Fibroblast of skin of abdomen (primary cell): ENCODE measurements at regions not wholly inside any gene's neighbourhood (a gene's known extent, or its start where the extent isn't known, plus 50 kb on each side); places are given as distances from the start of the nearest gene placed in this dataset.

Experiments
- DNase-seq: peaks from one replicate; pipeline ENCODE4 v3.0.0-alpha.2; 2013

DNA sequence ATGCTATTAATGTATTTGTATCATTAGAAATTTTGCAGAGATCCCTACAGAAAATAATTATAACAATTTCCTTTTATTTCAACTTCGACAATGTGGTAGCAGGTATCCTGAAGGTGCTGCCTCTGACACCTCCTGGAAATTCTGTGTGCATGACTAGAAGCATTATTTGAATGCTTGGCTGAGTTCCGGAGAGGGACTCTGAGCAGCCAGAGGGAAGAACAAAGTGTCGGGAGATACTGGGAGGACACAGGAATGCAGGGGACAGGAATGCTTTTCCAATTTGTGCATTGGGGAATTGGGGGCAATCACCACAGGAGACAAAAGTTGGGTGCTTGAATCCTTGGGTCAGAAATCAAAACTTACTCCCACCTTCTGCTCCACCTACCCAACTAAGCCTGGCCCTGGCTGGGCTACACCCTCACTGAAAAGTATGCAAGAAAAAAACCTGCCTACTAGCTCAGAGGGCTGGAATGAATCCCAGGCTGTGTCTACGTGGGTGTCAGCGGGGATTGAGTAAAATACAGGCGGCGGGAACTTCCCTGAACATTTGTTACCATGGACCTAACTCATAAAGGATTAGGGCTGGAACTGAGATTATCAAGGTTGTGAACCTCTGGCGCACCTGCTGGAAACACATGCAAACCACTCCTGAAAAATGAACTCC is 299.3 kb downstream of the SOX11 start:
- DNase-seq, result peak; percentile 15

DNA sequence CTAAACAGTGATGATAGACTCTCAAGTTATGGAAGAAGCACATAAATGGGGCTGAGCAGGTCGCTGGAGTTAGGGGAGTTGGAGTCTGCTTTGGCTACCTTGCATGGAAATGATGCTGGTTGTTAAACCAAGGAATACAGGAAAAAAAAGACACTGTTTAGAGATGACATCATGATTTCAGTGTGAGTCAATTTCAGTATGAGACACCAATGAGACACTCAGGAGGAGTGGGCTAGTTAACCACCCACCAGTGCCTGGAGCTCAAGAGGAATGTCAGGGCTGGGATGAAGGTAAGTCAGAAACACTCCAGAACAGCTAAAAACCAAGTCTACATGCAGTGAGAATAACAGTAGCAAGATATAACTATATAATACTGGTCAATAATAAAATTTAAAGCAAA is 303.6 kb downstream of the SOX11 start:
- DNase-seq, result peak; percentile 31

DNA sequence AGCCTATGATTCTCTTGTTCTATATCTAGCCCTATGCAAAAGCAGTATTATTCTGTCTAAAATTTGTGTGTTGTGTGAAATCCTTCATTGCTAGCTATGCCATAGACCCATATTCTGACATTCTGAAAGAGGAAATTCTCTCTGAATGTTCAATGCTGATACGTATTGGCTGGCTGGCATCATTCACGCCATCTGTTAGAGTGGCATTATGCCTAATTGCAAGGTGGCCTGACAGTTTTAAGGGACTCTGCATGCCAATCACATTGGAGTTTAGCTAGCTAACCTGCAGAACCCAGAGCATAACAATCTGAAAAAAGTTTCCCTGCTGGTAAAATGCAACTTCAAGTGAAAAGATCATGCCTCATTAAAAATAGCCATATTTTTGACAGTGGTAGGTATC is 316.0 kb downstream of the SOX11 start:
- no peak for DNase-seq

DNA sequence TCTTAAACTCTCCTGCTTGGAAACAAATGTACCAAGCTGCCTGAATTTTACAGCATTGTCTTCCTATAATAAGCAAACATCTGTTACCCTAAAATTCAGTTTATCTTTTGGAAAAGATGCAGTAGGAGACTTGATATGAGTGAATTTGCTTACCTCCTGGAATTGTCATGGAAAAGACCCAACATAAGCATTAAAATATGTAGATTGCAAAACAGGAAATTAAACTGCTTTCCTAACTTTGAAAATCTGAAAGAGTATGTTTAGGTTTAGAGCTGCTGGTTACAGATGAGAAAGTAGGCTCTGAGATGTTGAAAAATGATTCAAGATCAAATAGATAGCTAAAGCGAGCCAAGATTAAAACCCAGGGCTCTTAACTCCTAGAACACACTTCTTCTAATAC is 316.5 kb downstream of the SOX11 start:
- peak; percentile 50 for DNase-seq

DNA sequence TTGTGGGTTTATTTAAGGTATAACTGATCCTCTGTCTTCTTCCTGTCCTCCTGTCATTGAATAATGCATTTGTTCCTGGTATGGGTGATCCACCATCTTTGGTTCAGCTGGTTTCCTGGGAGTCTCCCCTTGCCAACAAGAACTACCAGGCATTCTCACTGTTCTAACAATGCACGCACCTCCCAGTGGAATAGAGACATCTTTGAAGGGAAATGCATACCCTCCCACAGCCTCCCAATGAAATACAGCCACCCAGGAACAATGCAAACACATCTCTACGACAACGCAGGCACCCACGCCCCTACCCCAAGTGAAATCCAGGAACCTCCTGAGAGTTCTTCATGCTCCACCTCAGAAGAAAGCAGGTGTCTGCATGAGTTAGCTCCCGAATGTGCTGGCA is 318.0 kb downstream of the SOX11 start:
- DNase-seq, result no peak

DNA sequence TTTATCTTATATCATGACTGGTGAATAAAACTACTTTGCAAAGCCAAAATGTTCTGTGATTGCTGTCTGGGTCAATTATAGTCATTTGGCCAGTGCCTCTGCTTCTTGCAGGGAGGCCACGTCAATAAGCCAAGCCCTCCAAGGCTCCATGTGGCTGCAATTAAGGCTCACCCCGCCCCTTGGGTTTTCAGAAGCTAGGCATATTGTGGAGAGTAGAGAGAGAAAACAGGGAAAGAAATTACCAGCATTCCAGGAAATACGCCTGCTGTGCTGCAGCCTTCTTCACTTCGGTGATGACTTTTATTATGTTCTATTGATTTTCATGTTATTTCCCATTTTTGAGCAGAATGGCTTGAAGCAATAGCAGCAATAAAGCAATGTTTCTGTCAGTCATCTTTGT is 319.7 kb downstream of the SOX11 start:
- DNase-seq, result peak; percentile 83

DNA sequence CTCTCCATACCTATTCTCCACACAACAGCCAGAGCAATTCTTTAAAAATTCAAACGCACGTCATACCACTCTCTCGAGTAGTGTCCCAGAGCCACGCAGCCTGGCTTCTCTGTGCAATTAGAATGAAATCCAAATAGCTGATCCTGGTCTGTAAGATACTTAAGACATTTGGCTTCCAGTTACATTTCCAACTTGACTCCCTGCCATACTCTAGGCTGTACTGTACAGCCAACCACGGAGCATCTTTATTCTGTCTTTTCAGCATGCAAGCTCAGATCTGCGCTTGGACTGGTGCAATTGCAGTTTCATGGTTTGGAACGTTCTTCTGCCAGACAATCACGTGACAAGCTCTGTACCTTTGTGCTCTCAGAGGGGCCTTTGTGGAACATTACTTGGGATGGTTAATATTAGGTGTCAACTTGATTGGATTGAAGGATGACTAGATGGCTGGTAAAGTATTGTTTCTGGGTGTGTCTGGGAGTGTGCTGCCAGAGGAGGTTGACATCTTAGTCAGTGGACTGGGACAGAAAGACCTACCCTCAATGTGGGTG is 325.6 kb downstream of the SOX11 start:
- DNase-seq, result no peak

DNA sequence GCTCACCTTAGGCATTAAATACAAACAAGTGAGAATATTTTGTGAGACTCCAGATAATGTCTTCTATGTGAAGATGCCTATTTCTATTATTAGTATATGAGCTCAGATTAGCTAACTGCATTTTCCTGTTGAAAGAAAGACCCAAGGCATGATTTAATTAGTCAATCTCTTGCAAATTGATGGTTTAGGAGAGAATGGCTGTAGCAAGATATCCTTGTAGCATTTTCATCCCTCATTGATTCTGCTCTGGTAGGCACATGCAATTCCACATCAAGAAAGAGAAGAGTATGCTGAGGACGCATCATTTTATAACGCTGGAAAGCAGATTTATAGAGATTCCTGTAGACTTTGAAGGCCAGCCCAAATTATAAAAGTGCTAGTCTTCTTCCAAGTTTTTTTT is 332.0 kb downstream of the SOX11 start:
- no peak for DNase-seq

DNA sequence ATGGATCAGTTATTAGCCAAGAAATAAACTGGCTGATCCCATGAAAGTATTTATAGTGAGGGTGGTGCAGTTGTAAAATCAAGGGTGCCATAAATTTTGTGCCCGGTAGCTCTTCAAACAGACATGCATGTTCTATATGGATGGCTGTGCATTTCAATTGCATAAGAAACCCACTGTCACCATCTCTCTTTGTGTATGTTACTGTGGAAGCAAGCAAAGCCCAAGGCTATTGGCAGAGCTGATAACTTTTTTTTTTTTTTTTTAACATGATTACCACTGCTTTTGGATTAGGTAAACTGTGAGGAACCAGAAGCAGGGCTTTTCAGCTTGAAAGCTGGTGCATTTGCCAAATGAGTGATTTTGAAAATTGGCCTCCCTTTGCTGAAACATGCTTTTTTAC is 332.6 kb downstream of the SOX11 start:
- no peak for DNase-seq

DNA sequence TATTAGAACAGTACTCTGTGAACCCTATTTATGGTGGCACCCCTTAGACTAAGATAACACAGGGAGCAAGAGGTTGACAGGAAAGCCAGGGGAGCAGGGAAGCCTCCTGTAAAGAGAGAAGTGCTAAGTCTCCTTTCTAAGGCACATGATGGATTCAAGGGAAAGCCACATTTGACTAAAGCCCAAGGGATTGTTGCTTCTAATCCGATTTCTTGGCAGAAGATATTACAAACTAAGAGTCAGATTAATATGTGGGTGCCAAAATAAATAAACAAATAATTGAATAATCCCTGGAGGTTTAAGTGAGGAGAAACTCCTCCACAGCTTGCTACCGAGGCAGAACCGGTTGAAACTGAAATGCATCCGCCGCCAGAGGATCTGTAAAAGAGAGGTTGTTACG is 333.2 kb downstream of the SOX11 start:
- no peak for DNase-seq

DNA sequence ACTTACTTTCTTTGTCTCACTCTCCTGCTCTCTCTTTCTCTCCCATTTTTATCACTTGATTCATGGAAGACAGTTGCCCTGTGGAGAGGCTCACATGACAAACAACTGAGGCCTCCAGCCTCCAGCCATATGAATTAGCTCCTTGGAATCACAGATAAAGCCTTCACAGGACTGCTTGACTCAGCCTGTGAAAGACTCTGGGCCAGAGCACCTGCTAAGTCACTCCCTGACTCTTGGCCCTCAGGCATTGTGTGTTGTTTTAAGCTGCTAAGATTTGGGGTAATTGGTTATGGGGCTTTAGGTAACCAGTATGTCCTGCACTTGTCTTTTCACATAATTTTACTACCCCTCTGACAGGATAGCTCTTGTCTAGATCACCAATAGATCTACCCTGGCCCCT is 334.9 kb downstream of the SOX11 start:
- DNase-seq, result no peak

DNA sequence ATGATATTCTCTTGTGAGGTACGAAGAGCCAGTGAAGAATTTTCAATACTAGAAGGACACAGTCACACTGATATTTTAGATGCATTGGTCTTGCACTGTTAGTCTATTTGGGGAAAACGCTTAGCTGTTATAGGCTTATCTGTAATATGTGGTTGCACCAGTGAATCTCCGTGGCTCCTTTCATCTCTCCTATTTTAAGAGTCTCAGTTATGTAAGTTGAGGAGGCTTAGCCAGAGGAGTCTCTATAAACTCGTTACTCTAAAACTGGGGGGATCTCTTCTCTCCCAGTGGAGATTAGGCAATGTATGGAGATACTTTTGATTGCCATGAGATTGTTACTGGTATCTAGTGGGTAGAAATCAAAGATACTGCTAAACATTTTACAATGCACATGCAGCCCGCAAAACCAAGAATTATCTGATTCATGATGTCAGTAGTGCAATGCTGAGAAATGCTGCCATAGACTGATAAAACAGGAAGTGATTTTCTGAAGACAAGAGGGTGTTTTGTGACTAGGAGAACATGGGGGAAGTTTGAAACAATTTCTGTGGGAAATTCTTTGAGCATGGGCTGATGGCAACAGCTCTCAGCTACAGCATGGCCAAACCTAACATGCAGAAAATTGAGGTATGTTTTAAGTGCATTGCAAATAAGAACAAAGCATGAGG is 339.1 kb downstream of the SOX11 start:
- no peak for DNase-seq

DNA sequence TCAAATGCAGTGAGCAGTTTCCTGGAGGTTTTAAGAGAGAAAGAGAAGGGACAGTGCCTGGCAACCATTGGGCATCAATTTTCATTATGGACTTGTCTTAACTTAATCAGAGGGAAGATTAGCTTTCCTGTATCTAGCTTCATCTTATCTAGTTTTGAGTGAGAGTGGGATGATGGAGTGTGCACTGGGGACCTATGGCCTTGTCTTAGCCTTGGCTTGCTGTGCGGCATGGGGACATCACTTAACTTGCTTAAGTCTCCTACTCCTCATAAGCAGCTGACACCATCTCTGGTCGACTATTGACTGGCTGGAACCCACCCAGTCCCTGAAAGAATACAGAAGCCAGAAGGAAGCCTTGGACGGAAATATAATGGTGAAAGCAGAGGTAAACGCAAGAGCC is 344.0 kb downstream of the SOX11 start:
- DNase-seq, result no peak

DNA sequence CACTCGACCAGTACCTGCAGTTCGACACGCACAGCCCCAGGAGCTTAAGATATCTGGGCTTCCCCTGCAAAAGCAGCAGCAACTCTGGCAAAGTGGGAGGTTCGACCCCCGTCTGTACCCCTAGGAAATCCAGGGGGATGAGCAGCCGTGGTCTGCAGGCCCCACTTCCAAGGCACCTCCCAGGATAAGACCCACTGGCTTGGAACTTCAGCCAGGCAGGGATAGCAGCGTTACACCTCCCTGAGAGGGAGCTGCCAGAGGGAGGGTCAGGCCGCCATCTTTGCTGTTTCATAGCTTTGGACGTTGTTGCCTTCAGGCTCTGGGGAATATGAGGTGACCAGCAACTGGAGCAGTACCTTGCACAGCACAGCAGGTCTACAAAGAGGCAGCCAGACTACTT is 351.1 kb downstream of the SOX11 start:
- no peak for DNase-seq

DNA sequence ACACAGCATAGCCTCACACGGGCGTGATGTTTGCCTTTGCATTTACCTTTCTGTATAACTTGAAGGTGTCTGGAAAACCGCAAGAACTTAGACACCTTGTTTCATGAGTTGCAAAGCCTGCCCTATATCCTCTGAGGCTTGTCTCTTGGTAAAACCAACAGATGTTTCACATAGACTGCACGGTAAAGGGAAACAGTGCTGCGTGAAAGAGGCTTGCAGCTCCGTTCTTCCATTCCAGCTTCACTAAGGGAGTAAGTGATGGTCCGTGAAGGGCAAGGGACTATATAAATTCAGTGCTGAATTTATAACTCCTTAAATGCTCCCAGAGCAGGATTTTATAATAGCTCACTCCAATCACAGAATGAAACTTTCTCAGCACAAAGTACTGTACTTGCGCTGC is 360.5 kb downstream of the SOX11 start:
- no peak for DNase-seq

DNA sequence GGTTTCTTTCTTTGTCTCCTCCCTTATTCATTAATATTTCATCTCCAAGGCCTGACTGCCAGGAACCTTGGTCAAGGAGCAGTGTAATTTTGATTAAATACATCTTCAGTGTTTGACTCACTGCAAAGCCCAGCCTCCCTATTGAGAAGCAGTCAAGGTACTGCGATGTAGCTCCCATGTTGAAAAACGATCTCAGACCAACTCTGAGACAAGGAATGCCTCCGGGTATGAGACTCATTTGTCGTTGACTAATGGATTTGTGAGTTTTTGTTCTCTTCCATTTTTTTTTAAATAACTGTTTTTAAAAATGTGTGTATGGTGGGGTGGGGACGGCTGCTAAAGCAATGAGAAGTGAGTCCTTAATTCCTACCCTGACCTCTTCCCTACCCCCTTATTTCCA is 361.6 kb downstream of the SOX11 start:
- no peak for DNase-seq

DNA sequence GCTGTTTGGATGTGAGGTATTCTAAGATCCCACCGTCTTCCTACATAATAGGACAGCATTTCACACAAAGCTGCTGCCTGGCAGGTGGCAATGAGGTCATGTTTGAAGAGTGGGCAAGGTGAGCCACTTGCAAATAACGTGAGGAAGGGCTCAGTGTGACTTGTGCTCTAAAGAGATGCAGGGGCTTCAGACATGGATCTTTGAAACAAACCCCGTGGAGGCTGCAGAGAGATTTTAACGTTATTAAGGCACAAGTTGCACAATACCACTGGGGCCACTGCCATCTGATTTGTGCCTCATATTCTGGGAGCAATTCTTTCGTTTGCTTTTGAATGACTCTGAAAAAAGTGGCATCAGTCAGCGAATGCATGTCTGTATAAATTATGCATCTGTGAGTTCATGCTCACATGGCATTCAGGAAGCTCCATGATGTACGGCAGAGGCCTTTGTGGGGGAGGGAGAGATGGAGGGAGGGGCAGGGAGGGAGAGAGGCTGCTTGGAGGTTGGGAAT is 362.0 kb downstream of the SOX11 start:
- DNase-seq, result no peak

DNA sequence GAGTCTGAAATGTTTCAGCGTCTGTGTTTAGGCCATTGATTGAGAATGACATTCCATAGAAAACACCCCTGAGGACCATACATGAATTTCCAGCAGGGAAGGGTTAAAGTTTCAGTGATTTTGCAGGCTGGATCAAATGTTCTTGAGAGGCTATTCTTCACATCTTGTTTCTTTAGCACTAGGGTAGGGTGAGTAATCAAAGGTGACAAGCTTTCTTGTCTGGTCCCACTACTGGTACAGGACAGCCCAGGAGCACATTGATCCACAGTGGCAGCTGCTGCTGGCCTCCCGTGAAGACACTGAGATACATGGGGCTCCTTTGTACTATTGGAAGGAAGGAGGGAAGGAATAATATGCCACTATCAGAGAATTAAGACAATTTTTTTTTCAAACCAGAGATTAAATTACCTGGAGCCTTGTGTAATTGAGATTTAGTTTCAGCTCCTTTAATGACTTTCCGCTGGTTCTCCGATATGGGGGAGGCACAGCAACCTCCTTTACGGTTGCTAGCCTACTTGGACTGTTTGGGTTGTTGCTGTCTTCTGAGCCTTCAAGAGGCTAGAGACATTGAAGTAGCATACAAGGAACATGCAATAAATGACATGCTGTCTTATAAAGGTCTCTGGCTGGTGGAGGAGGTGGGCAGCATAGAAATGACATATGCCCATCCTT is 368.9 kb downstream of the SOX11 start:
- DNase-seq, result no peak

DNA sequence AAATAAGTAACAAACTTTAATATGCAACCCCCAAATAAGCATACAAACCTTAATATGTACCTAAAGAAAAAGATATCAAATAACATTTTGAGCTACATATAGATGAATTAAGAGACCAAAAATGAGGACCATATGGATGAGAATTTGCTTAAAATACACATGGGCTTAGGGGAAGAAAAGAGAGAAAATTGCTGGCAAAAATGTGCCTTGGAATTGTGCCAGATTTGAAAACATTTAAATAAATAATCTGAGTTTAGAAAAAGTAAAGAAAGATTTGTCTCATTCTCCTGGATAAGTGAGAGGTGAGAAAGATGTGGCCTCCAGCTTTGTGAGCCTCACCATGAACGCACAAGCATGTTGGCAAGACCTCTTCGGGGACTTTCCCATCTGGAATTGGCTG is 372.6 kb downstream of the SOX11 start:
- DNase-seq, result no peak

DNA sequence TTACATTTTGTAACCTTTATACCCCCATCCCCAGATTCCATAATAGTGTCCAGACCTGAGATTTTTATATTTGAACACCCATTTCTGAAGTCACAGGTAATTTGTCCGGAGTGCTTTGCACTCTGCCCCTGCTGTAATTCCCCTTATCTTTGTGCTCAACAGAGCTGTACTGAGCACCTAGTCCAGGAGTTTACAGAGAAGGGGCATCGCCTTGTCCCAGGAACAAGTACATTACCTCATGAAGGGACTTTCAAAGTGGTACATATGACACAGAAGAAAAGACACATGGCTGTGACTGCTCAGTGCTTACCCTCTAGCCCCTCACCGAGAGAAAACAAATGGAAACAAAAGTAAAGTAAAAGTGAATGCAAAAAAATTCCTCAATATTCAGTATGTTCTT is 373.5 kb downstream of the SOX11 start:
- DNase-seq, result no peak

DNA sequence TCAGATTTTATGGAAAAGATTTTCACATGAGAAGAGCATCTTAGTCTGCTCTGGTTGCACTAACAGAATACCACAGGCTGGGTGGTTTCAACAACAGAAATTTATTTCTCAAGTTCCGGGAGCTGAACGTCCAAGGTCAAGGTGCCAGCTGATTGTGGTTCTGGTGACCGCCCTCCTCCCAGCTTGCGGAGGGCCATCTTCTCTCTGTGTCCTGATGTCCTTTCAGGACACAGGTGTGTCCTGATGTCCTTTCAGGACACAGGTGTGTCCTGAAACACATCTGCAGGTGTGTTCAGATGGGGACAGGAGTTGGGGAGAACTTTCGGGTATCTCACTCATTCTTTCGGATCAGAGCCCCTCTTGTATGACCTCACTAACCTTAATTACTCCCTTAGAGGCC is 374.9 kb downstream of the SOX11 start:
- no peak for DNase-seq

DNA sequence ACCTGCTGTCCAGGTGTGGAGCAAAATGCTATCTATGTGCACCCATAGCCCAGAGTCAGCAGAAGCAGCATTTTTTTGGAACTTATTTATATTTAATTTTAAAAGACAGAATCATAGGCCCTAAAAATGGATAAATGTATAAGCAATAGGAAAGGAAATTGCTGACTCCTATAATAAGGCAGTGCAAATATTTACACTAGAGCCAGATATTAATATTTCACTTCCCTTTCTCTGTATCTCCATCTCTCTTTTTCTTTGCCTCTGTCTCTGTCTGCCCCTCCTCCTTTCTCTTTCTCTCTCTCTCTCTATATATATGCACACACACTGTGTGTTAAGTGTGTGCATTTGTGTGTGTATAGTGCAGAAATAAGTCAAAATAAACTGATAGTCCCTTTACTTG is 375.6 kb downstream of the SOX11 start:
- DNase-seq, result no peak

DNA sequence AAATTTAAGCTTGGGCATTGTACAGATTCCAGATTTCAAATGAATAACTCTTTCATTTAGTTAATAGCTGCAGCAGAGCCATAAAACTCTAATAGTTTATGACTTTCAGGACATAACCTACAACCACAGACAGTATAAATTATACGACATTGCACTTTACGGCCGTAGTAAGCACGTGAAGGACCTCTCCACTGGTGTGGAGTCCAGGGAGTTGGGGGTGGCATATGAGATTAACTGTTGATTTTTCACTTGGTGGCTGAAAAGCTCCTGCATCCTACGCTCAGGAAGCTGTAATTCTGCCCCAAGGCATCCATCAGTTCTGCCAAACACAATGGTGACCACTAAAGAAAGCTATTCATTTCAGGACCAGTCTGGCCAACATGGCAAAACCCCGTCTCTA is 376.2 kb downstream of the SOX11 start:
- DNase-seq, result no peak

DNA sequence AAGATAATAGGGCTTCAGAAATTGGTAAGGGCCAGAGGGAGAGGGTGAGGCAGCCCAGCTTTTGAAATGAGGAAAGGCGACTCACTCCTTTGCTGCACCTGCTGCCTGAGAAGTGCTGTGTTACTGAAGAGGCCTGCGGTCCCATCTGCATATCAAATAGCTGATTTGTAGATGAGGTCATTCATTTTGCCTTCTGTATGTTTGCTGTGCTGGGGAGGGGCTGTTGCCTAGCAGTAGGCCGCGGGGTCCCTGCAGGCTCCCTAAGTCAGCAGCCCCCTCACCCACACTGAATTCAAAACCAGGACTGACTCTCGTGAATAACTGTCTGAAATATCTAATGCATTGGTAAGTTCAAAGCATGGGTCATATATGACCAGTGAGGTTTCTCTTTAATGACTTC is 377.2 kb downstream of the SOX11 start:
- no peak for DNase-seq
